SK-N-SH treated with all-trans-retinoic acid at 6 μM for 48 hours (cell line): ENCODE measurements at regions not wholly inside any gene's neighbourhood (a gene's known extent, or its start where the extent isn't known, plus 50 kb on each side); places are given as distances from the start of the nearest gene placed in this dataset.

Source experiments
- ATAC-seq: fragments of 200-7000 bp; cut with Tn5 transposase; 3 replicates; pipeline ENCODE4 v1.9.1; 2020; ENCODE audit warnings: mild to moderate bottlenecking, moderate library complexity
- ARNTL ChIP-seq: fragments of 450-650 bp; formaldehyde crosslinking; IDR thresholded peaks from 2 replicates; pipeline ENCODE4 v1.5.0; 2020; ENCODE audit warnings: low read depth, mild to moderate bottlenecking, moderate library complexity, borderline replicate concordance
- BACH2 ChIP-seq: fragments of 250-450 bp; sonication (Bioruptor Pico); IDR thresholded peaks from 2 replicates; pipeline ENCODE4 v1.9.0; 2021; ENCODE audit warnings: mild to moderate bottlenecking, borderline replicate concordance
- CSDC2 ChIP-seq: fragments of 250-450 bp; sonication (Bioruptor Pico); IDR thresholded peaks from 2 replicates; pipeline ENCODE4 v1.5.0; 2020; ENCODE audit warnings: mild to moderate bottlenecking, moderate library complexity
- ESRRG ChIP-seq: fragments of 250-450 bp; sonication (Bioruptor Pico); IDR thresholded peaks from 2 replicates; pipeline ENCODE4 v1.6.1; 2021; ENCODE audit warnings: mild to moderate bottlenecking
- GLIS3 ChIP-seq: fragments of 250-450 bp; sonication (Bioruptor Pico); IDR thresholded peaks from 2 replicates; pipeline ENCODE4 v1.5.0; 2020; ENCODE audit warnings: mild to moderate bottlenecking, moderate library complexity
- ISL1 ChIP-seq: fragments of 250-450 bp; sonication (Bioruptor Pico); IDR thresholded peaks from 2 replicates; pipeline ENCODE4 v2.1.2; 2022; ENCODE audit warnings: mild to moderate bottlenecking, moderate library complexity
- OSR1 ChIP-seq: fragments of 250-450 bp; sonication (Bioruptor Pico); IDR thresholded peaks from 2 replicates; pipeline ENCODE4 v1.8.0; 2022; ENCODE audit warnings: moderate library complexity, mild to moderate bottlenecking, inconsistent platforms
- PPARA ChIP-seq: fragments of 250-450 bp; sonication (Bioruptor Pico); IDR thresholded peaks from 2 replicates; pipeline ENCODE4 v1.5.0; 2020; ENCODE audit warnings: mild to moderate bottlenecking, borderline replicate concordance
- SNAI2 ChIP-seq: fragments of 250-450 bp; sonication (Bioruptor Pico); IDR thresholded peaks from 2 replicates; pipeline ENCODE4 v1.5.0; 2020; ENCODE audit warnings: mild to moderate bottlenecking, moderate library complexity
- TCF4 ChIP-seq: fragments of 250-450 bp; sonication (Bioruptor Pico); IDR thresholded peaks from 2 replicates; pipeline ENCODE4 v1.8.0; 2021; ENCODE audit warnings: mild to moderate bottlenecking, moderate library complexity, borderline replicate concordance
- TOX ChIP-seq: fragments of 250-450 bp; sonication (Bioruptor Pico); IDR thresholded peaks from 2 replicates; pipeline ENCODE4 v1.8.0; 2021; ENCODE audit warnings: mild to moderate bottlenecking, moderate library complexity, borderline replicate concordance
- ZC3H10 ChIP-seq: fragments of 250-450 bp; sonication (Bioruptor Pico); IDR thresholded peaks from 2 replicates; pipeline ENCODE4 v1.5.1; 2021; ENCODE audit warnings: mild to moderate bottlenecking, moderate library complexity
- ZFP3 ChIP-seq: fragments of 250-450 bp; sonication (Bioruptor Pico); IDR thresholded peaks from 2 replicates; pipeline ENCODE4 v1.5.0; 2020; ENCODE audit warnings: mild to moderate bottlenecking, moderate library complexity
- ZNF565 ChIP-seq: fragments of 450-650 bp; formaldehyde crosslinking; conservative IDR thresholded peaks from 2 replicates; pipeline ENCODE4 v1.5.0; 2020; ENCODE audit warnings: low read depth, mild to moderate bottlenecking, moderate library complexity
- ZNF70 ChIP-seq: fragments of 450-650 bp; formaldehyde crosslinking; IDR thresholded peaks from 2 replicates; pipeline ENCODE4 v1.5.0; 2020; ENCODE audit warnings: mild to moderate bottlenecking, moderate library complexity
- ZNF8 ChIP-seq: fragments of 450-650 bp; formaldehyde crosslinking; IDR thresholded peaks from 2 replicates; pipeline ENCODE4 v1.5.0; 2020; ENCODE audit warnings: mild to moderate bottlenecking, moderate library complexity
- TF ChIP-seq, protein P1 (sequence below): fragments of 250-450 bp; sonication (Bioruptor Pico); IDR thresholded peaks from 2 replicates; pipeline ENCODE4 v1.5.1; 2021; ENCODE audit warnings: mild to moderate bottlenecking, moderate library complexity
- TF ChIP-seq, protein P2 (sequence below): fragments of 250-450 bp; sonication (Bioruptor Pico); IDR thresholded peaks from 2 replicates; pipeline ENCODE4 v1.5.1; 2020; ENCODE audit warnings: low read depth, mild to moderate bottlenecking, moderate library complexity
- TF ChIP-seq, protein P3 (sequence below): fragments of 250-450 bp; sonication (Bioruptor Pico); IDR thresholded peaks from 2 replicates; pipeline ENCODE4 v1.5.0; 2020; ENCODE audit warnings: mild to moderate bottlenecking, moderate library complexity
- TF ChIP-seq, protein P4 (sequence below): fragments of 250-450 bp; sonication (Bioruptor Pico); IDR thresholded peaks from 2 replicates; pipeline ENCODE4 v1.8.0; 2021; ENCODE audit warnings: low read depth, mild to moderate bottlenecking, moderate library complexity, borderline replicate concordance

DNA sequence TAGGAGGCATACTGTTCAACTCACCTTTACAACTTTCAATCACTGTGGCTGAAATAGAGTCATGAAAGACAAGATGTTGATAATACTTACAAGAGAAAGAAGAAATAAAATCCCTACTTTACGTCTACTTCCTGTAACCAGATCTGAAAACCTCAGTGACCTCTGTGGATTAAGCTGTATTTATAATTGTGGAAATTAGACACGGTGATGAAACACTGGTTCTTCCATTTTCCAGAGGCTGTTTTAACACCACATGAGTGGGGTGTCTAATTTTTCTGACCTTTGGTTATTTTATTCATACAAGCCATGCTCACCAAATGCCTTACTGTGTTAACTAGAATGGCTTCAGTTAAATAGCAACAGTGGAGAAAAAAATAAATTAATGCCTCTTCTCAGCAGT lies 58.5 kb upstream of the HIVEP1 start:
- ATAC-seq: no peak
- TF ChIP-seq ARNTL (CRISPR knock-in tag) (no peak), ISL1 (CRISPR knock-in tag) (no peak), GLIS3 (CRISPR knock-in tag) (no peak), ZNF8 (CRISPR knock-in tag) (no peak), BACH2 (CRISPR knock-in tag) (no peak), CSDC2 (no peak), SNAI2 (no peak), ZC3H10 (CRISPR knock-in tag) (no peak), ZFP3 (CRISPR knock-in tag) (no peak), TOX (CRISPR knock-in tag) (no peak)
- TF ChIP-seq, protein P1, sequence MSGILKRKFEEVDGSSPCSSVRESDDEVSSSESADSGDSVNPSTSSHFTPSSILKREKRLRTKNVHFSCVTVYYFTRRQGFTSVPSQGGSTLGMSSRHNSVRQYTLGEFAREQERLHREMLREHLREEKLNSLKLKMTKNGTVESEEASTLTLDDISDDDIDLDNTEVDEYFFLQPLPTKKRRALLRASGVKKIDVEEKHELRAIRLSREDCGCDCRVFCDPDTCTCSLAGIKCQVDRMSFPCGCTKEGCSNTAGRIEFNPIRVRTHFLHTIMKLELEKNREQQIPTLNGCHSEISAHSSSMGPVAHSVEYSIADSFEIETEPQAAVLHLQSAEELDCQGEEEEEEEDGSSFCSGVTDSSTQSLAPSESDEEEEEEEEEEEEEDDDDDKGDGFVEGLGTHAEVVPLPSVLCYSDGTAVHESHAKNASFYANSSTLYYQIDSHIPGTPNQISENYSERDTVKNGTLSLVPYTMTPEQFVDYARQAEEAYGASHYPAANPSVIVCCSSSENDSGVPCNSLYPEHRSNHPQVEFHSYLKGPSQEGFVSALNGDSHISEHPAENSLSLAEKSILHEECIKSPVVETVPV (CRISPR knock-in tag): no peak

DNA sequence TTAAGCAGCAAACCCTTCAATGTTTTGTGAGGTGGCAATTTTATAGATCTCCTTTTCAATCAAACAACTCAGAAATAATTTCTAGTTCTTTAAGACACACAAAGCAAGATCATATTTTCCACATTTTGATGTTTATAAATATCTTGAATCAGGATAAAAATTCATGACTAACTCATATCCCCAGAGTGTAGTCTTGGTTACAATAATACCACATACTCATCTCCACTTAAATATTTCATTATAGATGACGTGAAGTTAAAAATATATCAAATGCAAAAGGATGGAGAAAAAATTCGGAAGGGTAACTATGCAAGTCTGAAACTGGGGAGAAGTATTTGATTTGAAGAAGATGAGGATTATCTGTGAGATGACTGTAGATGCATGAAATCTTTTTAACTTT lies 59.8 kb upstream of the HIVEP1 start:
- TF ChIP-seq OSR1 (CRISPR knock-in tag) (no peak), GLIS3 (CRISPR knock-in tag) (no peak)
- TF ChIP-seq, protein P1 (CRISPR knock-in tag): no peak
- TF ChIP-seq, protein P2, sequence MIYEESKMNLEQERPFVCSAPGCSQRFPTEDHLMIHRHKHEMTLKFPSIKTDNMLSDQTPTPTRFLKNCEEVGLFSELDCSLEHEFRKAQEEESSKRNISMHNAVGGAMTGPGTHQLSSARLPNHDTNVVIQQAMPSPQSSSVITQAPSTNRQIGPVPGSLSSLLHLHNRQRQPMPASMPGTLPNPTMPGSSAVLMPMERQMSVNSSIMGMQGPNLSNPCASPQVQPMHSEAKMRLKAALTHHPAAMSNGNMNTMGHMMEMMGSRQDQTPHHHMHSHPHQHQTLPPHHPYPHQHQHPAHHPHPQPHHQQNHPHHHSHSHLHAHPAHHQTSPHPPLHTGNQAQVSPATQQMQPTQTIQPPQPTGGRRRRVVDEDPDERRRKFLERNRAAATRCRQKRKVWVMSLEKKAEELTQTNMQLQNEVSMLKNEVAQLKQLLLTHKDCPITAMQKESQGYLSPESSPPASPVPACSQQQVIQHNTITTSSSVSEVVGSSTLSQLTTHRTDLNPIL (CRISPR knock-in tag): no peak
- TF ChIP-seq, all 23 proteins: peak for 0
- ATAC-seq: peak; percentile 90

DNA sequence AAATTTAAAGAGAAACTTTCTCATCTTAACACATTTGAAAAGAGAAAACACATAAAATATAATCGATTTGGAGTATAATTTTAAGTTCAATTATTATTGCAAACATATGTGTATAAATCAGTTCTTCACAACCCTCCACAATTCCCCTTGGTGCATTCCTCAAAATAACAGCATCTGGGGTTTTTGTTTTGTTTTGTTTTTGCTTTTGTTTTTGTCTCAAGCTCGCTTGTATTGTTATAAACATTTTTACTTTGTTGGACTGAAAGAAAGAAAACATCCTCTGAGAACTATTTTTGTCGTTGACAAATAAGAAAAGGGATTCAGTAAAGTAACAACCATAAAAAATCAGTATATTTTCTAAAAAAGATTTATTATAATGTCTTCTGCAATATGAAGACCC lies 60.2 kb upstream of the HIVEP1 start:
- no peak for TF ChIP-seq ISL1 (CRISPR knock-in tag)
- TF ChIP-seq PPARA: no peak
- TF ChIP-seq GLIS3 (CRISPR knock-in tag): no peak
- TF ChIP-seq ESRRG (CRISPR knock-in tag): no peak
- TF ChIP-seq, protein P1 (CRISPR knock-in tag): no peak
- TF ChIP-seq OSR1 (CRISPR knock-in tag): no peak
- TF ChIP-seq SNAI2: no peak
- TF ChIP-seq, protein P3, sequence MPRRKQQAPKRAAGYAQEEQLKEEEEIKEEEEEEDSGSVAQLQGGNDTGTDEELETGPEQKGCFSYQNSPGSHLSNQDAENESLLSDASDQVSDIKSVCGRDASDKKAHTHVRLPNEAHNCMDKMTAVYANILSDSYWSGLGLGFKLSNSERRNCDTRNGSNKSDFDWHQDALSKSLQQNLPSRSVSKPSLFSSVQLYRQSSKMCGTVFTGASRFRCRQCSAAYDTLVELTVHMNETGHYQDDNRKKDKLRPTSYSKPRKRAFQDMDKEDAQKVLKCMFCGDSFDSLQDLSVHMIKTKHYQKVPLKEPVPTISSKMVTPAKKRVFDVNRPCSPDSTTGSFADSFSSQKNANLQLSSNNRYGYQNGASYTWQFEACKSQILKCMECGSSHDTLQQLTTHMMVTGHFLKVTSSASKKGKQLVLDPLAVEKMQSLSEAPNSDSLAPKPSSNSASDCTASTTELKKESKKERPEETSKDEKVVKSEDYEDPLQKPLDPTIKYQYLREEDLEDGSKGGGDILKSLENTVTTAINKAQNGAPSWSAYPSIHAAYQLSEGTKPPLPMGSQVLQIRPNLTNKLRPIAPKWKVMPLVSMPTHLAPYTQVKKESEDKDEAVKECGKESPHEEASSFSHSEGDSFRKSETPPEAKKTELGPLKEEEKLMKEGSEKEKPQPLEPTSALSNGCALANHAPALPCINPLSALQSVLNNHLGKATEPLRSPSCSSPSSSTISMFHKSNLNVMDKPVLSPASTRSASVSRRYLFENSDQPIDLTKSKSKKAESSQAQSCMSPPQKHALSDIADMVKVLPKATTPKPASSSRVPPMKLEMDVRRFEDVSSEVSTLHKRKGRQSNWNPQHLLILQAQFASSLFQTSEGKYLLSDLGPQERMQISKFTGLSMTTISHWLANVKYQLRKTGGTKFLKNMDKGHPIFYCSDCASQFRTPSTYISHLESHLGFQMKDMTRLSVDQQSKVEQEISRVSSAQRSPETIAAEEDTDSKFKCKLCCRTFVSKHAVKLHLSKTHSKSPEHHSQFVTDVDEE (CRISPR knock-in tag): no peak
- TF ChIP-seq ZC3H10 (CRISPR knock-in tag): no peak
- no peak for TF ChIP-seq ZFP3 (CRISPR knock-in tag)
- no peak for TF ChIP-seq ZNF565 (CRISPR knock-in tag)
- TF ChIP-seq ZNF70 (CRISPR knock-in tag): no peak
- no peak for TF ChIP-seq ZNF8 (CRISPR knock-in tag)
- no peak for TF ChIP-seq TCF4 (CRISPR knock-in tag)
- TF ChIP-seq, protein P4, sequence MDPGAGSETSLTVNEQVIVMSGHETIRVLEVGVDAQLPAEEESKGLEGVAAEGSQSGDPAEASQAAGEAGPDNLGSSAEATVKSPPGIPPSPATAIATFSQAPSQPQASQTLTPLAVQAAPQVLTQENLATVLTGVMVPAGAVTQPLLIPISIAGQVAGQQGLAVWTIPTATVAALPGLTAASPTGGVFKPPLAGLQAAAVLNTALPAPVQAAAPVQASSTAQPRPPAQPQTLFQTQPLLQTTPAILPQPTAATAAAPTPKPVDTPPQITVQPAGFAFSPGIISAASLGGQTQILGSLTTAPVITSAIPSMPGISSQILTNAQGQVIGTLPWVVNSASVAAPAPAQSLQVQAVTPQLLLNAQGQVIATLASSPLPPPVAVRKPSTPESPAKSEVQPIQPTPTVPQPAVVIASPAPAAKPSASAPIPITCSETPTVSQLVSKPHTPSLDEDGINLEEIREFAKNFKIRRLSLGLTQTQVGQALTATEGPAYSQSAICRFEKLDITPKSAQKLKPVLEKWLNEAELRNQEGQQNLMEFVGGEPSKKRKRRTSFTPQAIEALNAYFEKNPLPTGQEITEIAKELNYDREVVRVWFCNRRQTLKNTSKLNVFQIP (CRISPR knock-in tag): no peak
- TF ChIP-seq, all 23 proteins: peak for 0

More for the DNA sequence above, 60.2 kb upstream of the HIVEP1 start:
- no peak for ATAC-seq
